Osteocyte (in vitro differentiated cells): ENCODE measurements at regions not wholly inside any gene's neighbourhood (a gene's known extent, or its start where the extent isn't known, plus 50 kb on each side); places are given as distances from the start of the nearest gene placed in this dataset.

Experiments used
- DNase-seq: peaks from one replicate; pipeline ENCODE4 v3.0.0; 2021; ENCODE audit warnings: mixed read lengths; ENCODE audit not compliant: unreplicated experiment; ENCODE audit errors: extremely low spot score
- H3K27ac Mint-ChIP-seq: one replicate; pipeline ENCODE4 v1.8.0; 2021; ENCODE audit warnings: mild to moderate bottlenecking, mixed read lengths; ENCODE audit not compliant: unreplicated experiment
- H3K27me3 Mint-ChIP-seq: one replicate; pipeline ENCODE4 v1.8.0; 2021; ENCODE audit warnings: mixed read lengths; ENCODE audit not compliant: unreplicated experiment
- H3K36me3 Mint-ChIP-seq: one replicate; pipeline ENCODE4 v1.8.0; 2021; ENCODE audit warnings: mixed read lengths; ENCODE audit not compliant: unreplicated experiment
- H3K4me1 Mint-ChIP-seq: one replicate; pipeline ENCODE4 v1.8.0; 2021; ENCODE audit warnings: mixed read lengths; ENCODE audit not compliant: unreplicated experiment
- H3K4me3 Mint-ChIP-seq: one replicate; pipeline ENCODE4 v1.8.0; 2021; ENCODE audit warnings: mild to moderate bottlenecking, moderate library complexity, mixed read lengths; ENCODE audit not compliant: unreplicated experiment
- H3K9me3 Mint-ChIP-seq: one replicate; pipeline ENCODE4 v1.8.0; 2021; ENCODE audit warnings: mixed read lengths; ENCODE audit not compliant: unreplicated experiment
- CTCF ChIP-seq: fragments of 200-600 bp; sonication (generic); IDR thresholded peaks from 2 replicates; pipeline ENCODE4 v1.5.0; 2021; ENCODE audit warnings: antibody characterized with exemption, mild to moderate bottlenecking, moderate library complexity

GRCh38 chr7:130822642-130823041 lies 88.6 kb upstream of the KLF14 start:
- Mint-ChIP-seq H3K9me3 (peaks cover 19% of the 10 kb centered on the region), H3K27ac (no peak overlapping the region), H3K36me3 (peaks cover 14% of the 10 kb centered on the region), H3K4me3 (no peak overlapping the region), H3K4me1 (peaks cover 13% of the 10 kb centered on the region), H3K27me3 (peaks cover 13% of the 10 kb centered on the region)
- TF ChIP-seq CTCF: no peak
- DNase-seq: no peak

- Mint-ChIP-seq H3K27me3 (peaks cover 9% of the 10 kb centered on the region), H3K4me1 (peaks cover 13% of the 10 kb centered on the region), H3K27ac (no peak overlapping the region), H3K9me3 (peaks cover 21% of the 10 kb centered on the region), H3K4me3 (no peak overlapping the region), H3K36me3 (peaks cover 14% of the 10 kb centered on the region)
- no peak for DNase-seq
- no peak for TF ChIP-seq CTCF
Measured at GRCh38 chr7:130823060-130823459, 89.1 kb upstream of the KLF14 start.

GRCh38 chr7:130825819-130826218 lies 91.8 kb upstream of the KLF14 start:
- DNase-seq: no peak
- Mint-ChIP-seq H3K36me3 (peaks cover 14% of the 10 kb centered on the region), H3K4me1 (peaks cover 13% of the 10 kb centered on the region), H3K4me3 (no peak overlapping the region), H3K9me3 (peaks cover 24% of the 10 kb centered on the region), H3K27ac (no peak overlapping the region), H3K27me3 (no peaks in the 10 kb centered on the region)
- no peak for TF ChIP-seq CTCF

GRCh38 chr7:130829415-130829814 lies 95.4 kb upstream of the KLF14 start:
- no peak for DNase-seq
- H3K9me3 Mint-ChIP-seq: peaks cover 24% of the 10 kb centered on the region
- no peaks in the 10 kb centered on the region for H3K27me3 Mint-ChIP-seq
- no peak overlapping the region for H3K4me3 Mint-ChIP-seq
- no peak overlapping the region for H3K27ac Mint-ChIP-seq
- TF ChIP-seq CTCF: no peak
- H3K4me1 Mint-ChIP-seq: no peaks in the 10 kb centered on the region
- H3K36me3 Mint-ChIP-seq: peaks cover 14% of the 10 kb centered on the region

GRCh38 chr7:130831322-130831721 lies 97.3 kb upstream of the KLF14 start:
- no peak overlapping the region for H3K4me3 Mint-ChIP-seq
- H3K27ac Mint-ChIP-seq: no peak overlapping the region
- no peak for DNase-seq
- H3K9me3 Mint-ChIP-seq: peaks cover 18% of the 10 kb centered on the region
- H3K36me3 Mint-ChIP-seq: peaks cover 5% of the 10 kb centered on the region
- no peaks in the 10 kb centered on the region for H3K4me1 Mint-ChIP-seq
- H3K27me3 Mint-ChIP-seq: no peaks in the 10 kb centered on the region
- TF ChIP-seq CTCF: no peak
